CD14-positive monocyte (primary cell): ENCODE measurements at regions not wholly inside any gene's neighbourhood (a gene's known extent, or its start where the extent isn't known, plus 50 kb on each side); places are given as distances from the start of the nearest gene placed in this dataset.
A peak's percentile ranks its signal among the peaks of the same experiment; 100 is the strongest.

Experiments used
- DNase-seq, 3 donors: peaks; one replicate each; pipeline ENCODE4 v3.0.0-alpha.2; 2011 to 2022
- H2AFZ ChIP-seq: 2 replicates; pipeline ENCODE4 v1.6.0; 2012; ENCODE audit warnings: mild to moderate bottlenecking, low read depth, low read length, inconsistent platforms; ENCODE audit not compliant: insufficient read depth, poor library complexity, severe bottlenecking
- H3K27ac ChIP-seq, 2 donors: 1 replicate in 1 of 2; 2 replicates in 1 of 2; pipeline ENCODE4 v1.5.1; 2012 to 2013; ENCODE audit warnings: low read length in 2 of 2, control low read depth in 1 of 2, inconsistent platforms in 1 of 2, low read depth in 1 of 2, mild to moderate bottlenecking in 1 of 2
- H3K27me3 ChIP-seq, 2 donors: one replicate each; pipeline versions ENCODE4 v1.6.0 to v1.6.1; 2011 to 2013; ENCODE audit warnings: low read length in 2 of 2; ENCODE audit not compliant: control insufficient read depth in 2 of 2, insufficient read depth in 2 of 2
- H3K36me3 ChIP-seq, 2 donors: replicated peaks in 1 of 2; 1 replicate in 1 of 2; 2 replicates in 1 of 2; pipeline versions ENCODE4 v1.5.1 to v1.6.1; 2012 to 2013; ENCODE audit warnings: low read length in 2 of 2, control low read depth in 1 of 2, inconsistent platforms in 1 of 2, mild to moderate bottlenecking in 1 of 2; ENCODE audit not compliant: insufficient read depth in 2 of 2, control insufficient read depth in 1 of 2
- H3K4me1 ChIP-seq, 2 donors: 1 replicate in 1 of 2; 2 replicates in 1 of 2; pipeline versions ENCODE4 v1.5.1 to v1.6.1; 2012 to 2013; ENCODE audit warnings: low read length in 2 of 2, control low read depth in 1 of 2, inconsistent platforms in 1 of 2, mild to moderate bottlenecking in 1 of 2, moderate library complexity in 1 of 2; ENCODE audit not compliant: insufficient read depth in 2 of 2, control insufficient read depth in 1 of 2
- H3K4me2 ChIP-seq: replicated peaks from 2 replicates; pipeline ENCODE3; 2012; ENCODE audit warnings: low read length, moderate library complexity, mild to moderate bottlenecking; ENCODE audit not compliant: poor library complexity, severe bottlenecking; ENCODE audit errors: extremely low read depth
- H3K4me3 ChIP-seq, 3 experiments: fragments of 200-600 bp in 1 of 3; sonication (generic) in 1 of 3; replicated peaks in 1 of 3; 1 replicate in 2 of 3; 2 replicates in 1 of 3; pipeline ENCODE4 v1.5.1; 2011 to 2013; ENCODE audit warnings: low read length in 3 of 3, mild to moderate bottlenecking in 3 of 3, control low read depth in 2 of 3, low read depth in 2 of 3, inconsistent platforms in 1 of 3, moderate library complexity in 1 of 3
- H3K79me2 ChIP-seq: 2 replicates; pipeline ENCODE4 v1.6.0; 2012; ENCODE audit warnings: mild to moderate bottlenecking, control low read depth, inconsistent platforms, low read length, moderate library complexity; ENCODE audit not compliant: insufficient read depth
- H3K9ac ChIP-seq: 2 replicates; pipeline ENCODE4 v1.6.0; 2017; ENCODE audit warnings: low read length, mild to moderate bottlenecking; ENCODE audit not compliant: insufficient read depth, poor library complexity, severe bottlenecking
- H3K9me3 ChIP-seq, 2 donors: replicated peaks in 1 of 2; 1 replicate in 1 of 2; 2 replicates in 1 of 2; pipeline versions ENCODE4 v1.5.1 to v1.6.1; 2012 to 2013; ENCODE audit warnings: low read length in 2 of 2, control low read depth in 1 of 2; ENCODE audit not compliant: control insufficient read depth in 1 of 2, insufficient read depth in 1 of 2
- H4K20me1 ChIP-seq: 2 replicates; pipeline ENCODE4 v1.6.0; 2012; ENCODE audit warnings: mild to moderate bottlenecking, low read length, control low read depth, moderate library complexity; ENCODE audit not compliant: insufficient read depth
- H3K27ac Mint-ChIP-seq, 7 donors: one replicate each; pipeline ENCODE4 v1.8.0; 2020; ENCODE audit warnings: mild to moderate bottlenecking in 7 of 7, mixed read lengths in 7 of 7, moderate library complexity in 6 of 7, inconsistent platforms in 2 of 7
- H3K27me3 Mint-ChIP-seq, 3 donors: one replicate each; pipeline ENCODE4 v1.8.0; 2021 to 2022; ENCODE audit warnings: low read depth in 3 of 3, mild to moderate bottlenecking in 3 of 3, mixed read lengths in 3 of 3, moderate library complexity in 3 of 3, inconsistent platforms in 1 of 3
- H3K36me3 Mint-ChIP-seq, 2 donors: one replicate each; pipeline ENCODE4 v1.8.0; 2020; ENCODE audit warnings: mixed read lengths in 2 of 2, inconsistent platforms in 1 of 2, mild to moderate bottlenecking in 1 of 2
- H3K4me1 Mint-ChIP-seq: one replicate; pipeline ENCODE4 v1.8.0; 2020; ENCODE audit warnings: mild to moderate bottlenecking, mixed read lengths
- H3K4me3 Mint-ChIP-seq, 2 donors: one replicate each; pipeline ENCODE4 v1.8.0; 2020; ENCODE audit warnings: mild to moderate bottlenecking in 2 of 2, mixed read lengths in 2 of 2, moderate library complexity in 1 of 2
- H3K9me3 Mint-ChIP-seq, 7 donors: one replicate each; pipeline ENCODE4 v1.8.0; 2020 to 2022; ENCODE audit warnings: mixed read lengths in 7 of 7, mild to moderate bottlenecking in 6 of 7, moderate library complexity in 6 of 7, inconsistent platforms in 2 of 7
- CTCF ChIP-seq: fragments of 200-600 bp; IDR thresholded peaks from one replicate; pipeline ENCODE4 v1.8.0; 2022; ENCODE audit warnings: antibody characterized with exemption, mild to moderate bottlenecking
- WGBS: methylation state at CpG from one replicate; pipeline ENCODE4 v1.1.5; 2013; ENCODE audit warnings: missing lambda C conversion rate; ENCODE audit not compliant: insufficient coverage; 5-methylcytosine and 5-hydroxymethylcytosine counted together
- intact Hi-C, 2 donors: fragments of 100-400 bp; cut with micrococcal nuclease; formaldehyde crosslinking; loops; one replicate each; pipeline versions ENCODE4 v1.15.0 to v1.15.1; 2023

GRCh38 chr12:18859400-18859799 is 121.5 kb downstream of the CAPZA3 start:
- H3K4me3 ChIP-seq: no peak overlapping the region
- H3K9ac ChIP-seq: no peak overlapping the region
- no peaks in the 10 kb centered on the region for H3K79me2 ChIP-seq
- H3K27me3 ChIP-seq: no peaks in the 10 kb centered on the region
- H3K9me3 ChIP-seq: no peaks in the 10 kb centered on the region
- no peak overlapping the region for H3K27ac Mint-ChIP-seq
- H3K9me3 Mint-ChIP-seq: peaks cover 0 to 1% (median 0%) of the 10 kb centered on the region in 7 donors
- no peak for TF ChIP-seq CTCF
- no peaks in the 10 kb centered on the region for H3K4me1 Mint-ChIP-seq
- DNase-seq: no peak
- H3K4me3 Mint-ChIP-seq: no peak overlapping the region
- no peaks in the 10 kb centered on the region for H3K27me3 Mint-ChIP-seq
- intact Hi-C loops: no loop called here
- no peaks in the 10 kb centered on the region for H4K20me1 ChIP-seq
- 56% methylated on average over 1 of the region's 1 CpG for WGBS
- no peak overlapping the region for H2AFZ ChIP-seq
- H3K4me2 ChIP-seq: no peak overlapping the region
- no peak overlapping the region for H3K27ac ChIP-seq
- no peaks in the 10 kb centered on the region for H3K36me3 ChIP-seq
- H3K4me1 ChIP-seq: no peaks in the 10 kb centered on the region
- no peaks in the 10 kb centered on the region for H3K36me3 Mint-ChIP-seq

- no peak overlapping the region for H3K4me2 ChIP-seq
- Mint-ChIP-seq H3K27me3 (peaks cover 0 to 2% (median 0%) of the 10 kb centered on the region in 3 donors), H3K4me1 (no peaks in the 10 kb centered on the region), H3K27ac (no peak overlapping the region), H3K36me3 (no peaks in the 10 kb centered on the region), H3K9me3 (peaks cover 0 to 1% (median 0%) of the 10 kb centered on the region in 7 donors), H3K4me3 (no peak overlapping the region)
- no peaks in the 10 kb centered on the region for H3K36me3 ChIP-seq
- H3K27ac ChIP-seq: no peak overlapping the region
- no peak overlapping the region for H3K9ac ChIP-seq
- no peaks in the 10 kb centered on the region for H3K27me3 ChIP-seq
- no peak overlapping the region for H3K4me3 ChIP-seq
- TF ChIP-seq CTCF: peak; percentile 71
- intact Hi-C loops: loop anchor here in 1 of 2 donors (10.0 kb wide), 1 partner anchor 323 kb away; no protein-coding TSS in a partner anchor
- H2AFZ ChIP-seq: no peak overlapping the region
- no peaks in the 10 kb centered on the region for H3K4me1 ChIP-seq
- WGBS: 100% methylated on average over 2 of the region's 3 CpGs
- no peaks in the 10 kb centered on the region for H4K20me1 ChIP-seq
- DNase-seq: peak in 1 of 3 donors; percentile 5
- no peaks in the 10 kb centered on the region for H3K79me2 ChIP-seq
- H3K9me3 ChIP-seq: no peaks in the 10 kb centered on the region
Observed at GRCh38 chr12:18861287-18861858, 123.5 kb downstream of the CAPZA3 start.
